ENCODE measurements at regions not wholly inside any gene's neighbourhood (a gene's known extent, or its start where the extent isn't known, plus 50 kb on each side); places are given as distances from the start of the nearest gene placed in this dataset.

- no peak for DNase-seq (ENCODE audit: low read depth)
- no peak overlapping the region for H3K4me3 ChIP-seq (ENCODE audit: low read length)
- TF ChIP-seq, protein P1, sequence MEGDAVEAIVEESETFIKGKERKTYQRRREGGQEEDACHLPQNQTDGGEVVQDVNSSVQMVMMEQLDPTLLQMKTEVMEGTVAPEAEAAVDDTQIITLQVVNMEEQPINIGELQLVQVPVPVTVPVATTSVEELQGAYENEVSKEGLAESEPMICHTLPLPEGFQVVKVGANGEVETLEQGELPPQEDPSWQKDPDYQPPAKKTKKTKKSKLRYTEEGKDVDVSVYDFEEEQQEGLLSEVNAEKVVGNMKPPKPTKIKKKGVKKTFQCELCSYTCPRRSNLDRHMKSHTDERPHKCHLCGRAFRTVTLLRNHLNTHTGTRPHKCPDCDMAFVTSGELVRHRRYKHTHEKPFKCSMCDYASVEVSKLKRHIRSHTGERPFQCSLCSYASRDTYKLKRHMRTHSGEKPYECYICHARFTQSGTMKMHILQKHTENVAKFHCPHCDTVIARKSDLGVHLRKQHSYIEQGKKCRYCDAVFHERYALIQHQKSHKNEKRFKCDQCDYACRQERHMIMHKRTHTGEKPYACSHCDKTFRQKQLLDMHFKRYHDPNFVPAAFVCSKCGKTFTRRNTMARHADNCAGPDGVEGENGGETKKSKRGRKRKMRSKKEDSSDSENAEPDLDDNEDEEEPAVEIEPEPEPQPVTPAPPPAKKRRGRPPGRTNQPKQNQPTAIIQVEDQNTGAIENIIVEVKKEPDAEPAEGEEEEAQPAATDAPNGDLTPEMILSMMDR (conservative IDR thresholded peaks at IDR 0.05; ENCODE audit: low read depth, low read length): no peak
Measured at GRCh38 chr12:75665216-75665615, 153.8 kb upstream of the KRR1 start.

DNA sequence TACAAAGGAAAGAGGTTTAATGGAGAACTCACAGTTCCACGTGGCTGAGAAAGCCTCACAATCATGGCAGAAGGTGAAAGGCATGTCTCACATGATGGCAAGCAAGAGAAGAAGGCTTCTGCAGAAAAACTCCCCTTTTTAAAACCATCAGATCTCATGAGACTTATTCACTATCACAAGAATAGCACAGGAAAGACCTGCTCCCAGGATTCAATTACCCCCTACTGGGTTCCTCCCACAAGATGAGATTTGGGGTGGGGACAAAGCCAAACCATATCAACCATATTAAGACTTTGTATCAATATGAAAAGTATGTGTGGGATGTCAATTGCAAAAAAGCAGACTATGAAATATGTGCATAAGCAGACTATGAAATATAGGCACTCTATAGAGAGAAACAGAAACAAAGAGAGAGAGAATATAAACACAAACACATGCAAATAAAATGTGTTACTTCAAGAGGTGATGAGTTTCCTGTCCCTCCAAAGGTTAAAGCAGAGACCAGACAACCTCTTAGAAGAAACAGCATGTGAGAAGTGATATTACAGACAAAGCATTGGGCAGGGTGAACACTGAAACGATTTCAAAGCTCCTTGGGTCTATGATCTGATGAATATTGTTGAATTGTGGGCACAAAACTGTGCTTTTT lies 151.2 kb upstream of the KRR1 start:
- TF ChIP-seq, protein P1 (conservative IDR thresholded peaks at IDR 0.05; ENCODE audit: low read depth, low read length): no peak
- DNase-seq (ENCODE audit: low read depth): no peak

DNA sequence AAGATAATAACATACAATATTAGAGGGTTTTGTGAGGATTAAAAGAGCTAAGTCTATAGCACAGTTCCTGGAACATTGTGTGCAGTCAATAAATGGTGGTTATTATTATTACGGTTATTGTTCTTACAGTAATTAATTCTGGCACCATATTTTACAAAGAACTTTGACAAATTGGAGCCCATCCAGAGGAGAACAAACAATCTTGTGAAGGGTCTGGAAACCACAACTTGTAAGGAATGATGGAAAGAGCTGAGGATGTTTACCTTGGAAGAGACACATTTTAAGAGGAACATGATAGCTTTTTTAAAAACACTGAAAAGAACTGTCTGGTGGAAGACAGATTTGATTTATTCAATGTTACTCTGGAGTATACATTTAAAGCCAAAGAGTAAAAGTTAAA lies 150.5 kb upstream of the KRR1 start:
- no peak for DNase-seq (ENCODE audit: low read depth)
- TF ChIP-seq, protein P1 (conservative IDR thresholded peaks at IDR 0.05; ENCODE audit: low read depth, low read length): no peak
- H3K4me3 ChIP-seq (ENCODE audit: low read length): no peak overlapping the region

More for the DNA sequence above, 151.2 kb upstream of the KRR1 start:
- no peak overlapping the region for H3K4me3 ChIP-seq (ENCODE audit: low read length)

DNA sequence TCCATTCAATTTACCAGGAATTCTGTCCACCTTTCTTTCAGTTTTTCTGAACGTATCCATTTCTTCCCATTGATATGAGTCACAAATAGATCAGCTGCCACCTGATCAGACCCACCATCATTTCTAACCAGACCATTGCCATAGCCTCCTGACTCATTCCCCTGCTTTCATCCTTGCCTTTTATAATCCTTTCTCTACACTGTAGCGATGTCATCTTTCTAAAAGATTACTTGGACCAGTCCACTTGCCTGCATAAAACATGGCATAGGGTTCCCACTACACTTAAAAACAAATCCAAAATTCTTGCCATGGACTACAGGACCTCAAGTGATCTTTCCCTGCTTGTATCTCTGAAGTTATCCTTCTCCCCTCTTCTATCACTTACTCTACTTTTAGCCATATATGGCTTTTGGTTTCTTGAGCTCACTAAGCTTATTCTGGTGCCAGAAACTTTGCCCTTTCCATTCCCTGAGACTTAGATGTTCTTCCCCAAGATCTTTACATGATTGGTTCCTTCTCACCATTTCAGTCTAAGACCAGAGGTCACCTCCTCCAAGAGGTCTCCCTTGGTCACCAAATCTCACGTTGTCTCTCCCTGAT lies 149.5 kb upstream of the KRR1 start:
- TF ChIP-seq, protein P1 (conservative IDR thresholded peaks at IDR 0.05; ENCODE audit: low read depth, low read length): no peak
- H3K4me3 ChIP-seq (ENCODE audit: low read length): no peak overlapping the region
- peak; percentile 72 for DNase-seq (ENCODE audit: low read depth)

DNA sequence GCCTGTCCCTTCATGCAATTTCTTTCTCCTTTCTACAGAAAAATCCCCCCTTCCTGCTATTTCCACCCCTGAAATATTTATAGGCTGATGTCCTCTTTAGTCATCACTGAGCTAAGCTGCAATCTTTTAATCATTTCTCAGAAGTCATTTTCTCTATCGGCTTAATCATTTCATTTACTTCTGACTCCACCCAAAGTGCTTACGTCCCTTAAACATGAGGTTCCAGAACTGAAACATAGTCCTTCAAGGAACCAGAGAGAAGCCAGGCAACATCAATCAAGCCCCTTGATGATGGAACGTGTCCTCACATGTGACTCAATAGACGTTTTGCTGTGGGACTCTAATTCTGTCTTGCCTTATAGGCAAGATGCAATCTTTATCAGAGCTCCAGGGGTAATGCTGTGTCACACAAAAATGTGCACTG lies 148.7 kb upstream of the KRR1 start:
- H3K4me3 ChIP-seq (ENCODE audit: low read length): no peak overlapping the region
- no peak for DNase-seq (ENCODE audit: low read depth)
- TF ChIP-seq, protein P1 (conservative IDR thresholded peaks at IDR 0.05; ENCODE audit: low read depth, low read length): no peak

DNA sequence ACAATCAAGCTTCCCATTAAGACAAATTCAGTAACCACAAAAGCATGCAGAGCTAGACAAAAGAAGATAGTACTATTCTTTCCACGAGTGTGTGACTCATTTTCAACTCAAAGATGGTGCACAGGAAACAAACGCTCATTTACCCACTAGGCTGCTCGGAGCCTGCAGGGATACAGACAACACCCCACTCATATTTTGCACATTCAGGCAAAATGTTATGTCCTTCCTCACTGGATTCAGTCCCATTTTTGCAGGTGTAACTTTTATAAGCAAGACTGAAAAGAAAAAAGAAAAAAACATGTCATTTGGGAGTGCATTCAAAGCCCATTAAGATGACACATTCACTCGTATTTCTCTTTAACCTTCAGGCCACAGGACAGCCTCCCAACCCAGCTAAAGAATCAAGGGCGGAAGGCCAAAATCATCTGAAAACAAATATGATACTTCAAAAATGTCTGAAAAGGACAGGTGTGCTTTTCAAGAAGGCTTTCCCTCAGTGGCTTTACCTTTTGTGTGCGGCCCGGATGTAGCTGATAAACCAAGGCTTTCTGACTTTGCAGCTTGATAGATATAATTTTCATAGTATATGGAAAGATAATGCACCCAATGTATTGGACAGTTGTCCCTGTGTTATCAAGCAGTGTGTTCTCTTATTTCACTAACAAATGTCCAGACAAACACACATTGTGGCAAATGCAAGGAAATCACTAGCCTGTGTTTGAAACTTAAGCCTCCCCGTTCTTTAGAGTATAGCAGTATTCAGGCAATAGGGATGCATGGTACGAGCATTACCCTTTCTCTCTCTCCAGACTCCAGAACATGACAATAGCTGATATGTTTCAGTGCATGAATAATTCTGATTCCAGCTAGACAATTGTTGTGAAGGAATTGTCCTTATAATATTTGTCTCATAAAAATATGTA lies 147.8 kb upstream of the KRR1 start:
- no peak overlapping the region for H3K4me3 ChIP-seq (ENCODE audit: low read length)
- TF ChIP-seq, protein P1 (conservative IDR thresholded peaks at IDR 0.05; ENCODE audit: low read depth, low read length): no peak
- no peak for DNase-seq (ENCODE audit: low read depth)
